Colonic mucosa (tissue), 4 donors: ENCODE measurements at regions not wholly inside any gene's neighbourhood (a gene's known extent, or its start where the extent isn't known, plus 50 kb on each side); places are given as distances from the start of the nearest gene placed in this dataset.

Experiments
- DNase-seq: peaks from one replicate; pipeline ENCODE4 v3.0.0-alpha.2; 2020
- H3K27ac ChIP-seq: fragments of 200-600 bp; one replicate; pipeline ENCODE4 v1.8.0; 2021
- H3K27me3 ChIP-seq: fragments of 200-600 bp; one replicate; pipeline ENCODE4 v1.8.0; 2021
- H3K36me3 ChIP-seq: fragments of 200-600 bp; one replicate; pipeline ENCODE4 v1.8.0; 2021
- H3K4me1 ChIP-seq: fragments of 200-600 bp; one replicate; pipeline ENCODE4 v1.8.0; 2021; ENCODE audit warnings: mild to moderate bottlenecking
- H3K4me3 ChIP-seq: fragments of 200-600 bp; one replicate; pipeline ENCODE4 v1.8.0; 2021
- H3K9ac ChIP-seq, 2 donors: one replicate each; pipeline ENCODE4 v1.7.0; 2013; ENCODE audit warnings: control low read depth in 2 of 2, low read depth in 2 of 2, low read length in 2 of 2
- H3K9me3 ChIP-seq: fragments of 200-600 bp; one replicate; pipeline ENCODE4 v1.8.0; 2021
- intact Hi-C: fragments of 100-400 bp; cut with DNase I; formaldehyde crosslinking; loops from one replicate; pipeline ENCODE4 v1.14.1; 2022
- TF ChIP-seq, protein P1 (sequence below): fragments of 200-600 bp; IDR thresholded peaks from one replicate; pipeline ENCODE4 v1.8.0; 2022; ENCODE audit warnings: antibody characterized with exemption, mild to moderate bottlenecking
- donor health status: healthy.
- donor health status: DM: no; HTN: no; CAD: no.
- donor health status: DM: no; HTN: no; CAD: no.

DNA sequence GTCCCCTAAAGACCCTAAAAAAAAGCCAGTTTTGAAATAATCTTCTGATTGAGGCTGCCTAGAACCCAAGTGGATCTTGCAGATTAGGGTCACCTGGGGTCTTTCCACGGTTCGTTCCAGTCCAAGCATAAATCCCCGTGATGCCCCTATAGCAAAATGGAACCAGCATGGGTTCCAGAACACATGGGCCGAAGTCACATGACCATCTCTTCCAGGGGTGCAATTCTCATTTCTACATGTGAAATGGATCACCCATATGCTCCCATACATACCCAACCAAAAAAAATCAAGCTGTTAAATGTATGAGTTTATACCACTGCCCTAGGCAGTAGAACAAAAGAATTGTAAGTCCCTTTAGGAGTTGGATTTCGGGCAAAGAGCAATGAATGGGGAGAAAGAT, 245.4 kb downstream of the SKIDA1 start:
- Histone ChIP-seq H3K27ac (no peak overlapping the region), H3K36me3 (no peaks in the 10 kb centered on the region), H3K9ac (no peak overlapping the region), H3K9me3 (no peaks in the 10 kb centered on the region), H3K4me3 (no peak overlapping the region), H3K4me1 (no peaks in the 10 kb centered on the region), H3K27me3 (no peaks in the 10 kb centered on the region)
- intact Hi-C loops: no loop called here
- DNase-seq: no peak
- TF ChIP-seq, protein P1, sequence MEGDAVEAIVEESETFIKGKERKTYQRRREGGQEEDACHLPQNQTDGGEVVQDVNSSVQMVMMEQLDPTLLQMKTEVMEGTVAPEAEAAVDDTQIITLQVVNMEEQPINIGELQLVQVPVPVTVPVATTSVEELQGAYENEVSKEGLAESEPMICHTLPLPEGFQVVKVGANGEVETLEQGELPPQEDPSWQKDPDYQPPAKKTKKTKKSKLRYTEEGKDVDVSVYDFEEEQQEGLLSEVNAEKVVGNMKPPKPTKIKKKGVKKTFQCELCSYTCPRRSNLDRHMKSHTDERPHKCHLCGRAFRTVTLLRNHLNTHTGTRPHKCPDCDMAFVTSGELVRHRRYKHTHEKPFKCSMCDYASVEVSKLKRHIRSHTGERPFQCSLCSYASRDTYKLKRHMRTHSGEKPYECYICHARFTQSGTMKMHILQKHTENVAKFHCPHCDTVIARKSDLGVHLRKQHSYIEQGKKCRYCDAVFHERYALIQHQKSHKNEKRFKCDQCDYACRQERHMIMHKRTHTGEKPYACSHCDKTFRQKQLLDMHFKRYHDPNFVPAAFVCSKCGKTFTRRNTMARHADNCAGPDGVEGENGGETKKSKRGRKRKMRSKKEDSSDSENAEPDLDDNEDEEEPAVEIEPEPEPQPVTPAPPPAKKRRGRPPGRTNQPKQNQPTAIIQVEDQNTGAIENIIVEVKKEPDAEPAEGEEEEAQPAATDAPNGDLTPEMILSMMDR: no peak

- Histone ChIP-seq H3K9ac (no peak overlapping the region), H3K4me1 (no peaks in the 10 kb centered on the region), H3K4me3 (no peak overlapping the region), H3K9me3 (no peaks in the 10 kb centered on the region), H3K27ac (no peak overlapping the region), H3K36me3 (no peaks in the 10 kb centered on the region), H3K27me3 (no peaks in the 10 kb centered on the region)
- intact Hi-C loops: loop anchor here (5.0 to 10.0 kb wide), 2 partner anchors 216 to 678 kb away; no protein-coding TSS in a partner anchor
- DNase-seq: no peak
- TF ChIP-seq, protein P1: no peak
Observed at GRCh38 chr10:21279217-21279575, 246.3 kb downstream of the SKIDA1 start.

DNA sequence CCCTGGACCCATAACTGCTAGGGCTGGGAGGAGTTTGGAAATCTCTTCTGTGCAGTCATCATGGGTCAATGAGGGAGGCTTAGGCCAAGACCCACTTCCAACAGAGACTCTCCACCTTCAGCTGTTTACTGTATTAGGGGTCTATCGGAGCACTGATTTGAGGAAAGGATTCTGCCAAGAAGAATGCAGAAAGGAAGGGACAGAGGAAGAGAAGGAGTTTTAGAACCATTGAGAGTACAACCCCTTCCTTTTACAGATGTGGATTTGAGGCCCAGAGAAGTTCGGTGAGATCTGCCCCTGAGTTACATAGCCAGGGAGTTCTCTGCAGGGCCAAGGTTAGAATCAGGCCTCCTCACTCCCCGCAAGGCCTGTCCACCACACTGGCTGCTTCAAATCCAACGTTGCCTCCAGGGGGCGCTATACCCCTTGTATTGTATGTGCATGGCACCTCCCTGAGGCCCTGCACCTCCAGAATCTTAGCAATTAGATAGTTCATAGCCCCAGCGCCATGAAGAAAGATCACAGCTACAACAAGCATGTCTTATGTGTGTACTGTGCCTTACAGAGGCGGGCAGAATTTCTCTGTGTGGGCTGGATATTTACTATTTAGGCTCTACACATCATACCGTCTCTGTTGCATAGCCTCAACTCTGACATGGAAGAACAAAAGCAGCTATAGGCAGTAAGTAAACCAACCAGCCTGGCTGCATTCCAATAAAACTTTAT, 246.8 kb downstream of the SKIDA1 start:
- DNase-seq: peak; percentile 93
- Histone ChIP-seq H3K4me3 (no peak overlapping the region), H3K9ac (no peak overlapping the region), H3K4me1 (no peaks in the 10 kb centered on the region), H3K36me3 (no peaks in the 10 kb centered on the region), H3K9me3 (no peaks in the 10 kb centered on the region), H3K27ac (no peak overlapping the region), H3K27me3 (no peaks in the 10 kb centered on the region)
- TF ChIP-seq, protein P1: peak; percentile 66
- intact Hi-C loops: loop anchor here (5.0 to 10.0 kb wide), 2 partner anchors 216 to 679 kb away; no protein-coding TSS in a partner anchor

GRCh38 chr10:21273400-21273968, 252.0 kb downstream of the SKIDA1 start:
- TF ChIP-seq, protein P1: no peak
- Histone ChIP-seq H3K9me3 (no peaks in the 10 kb centered on the region), H3K4me1 (no peaks in the 10 kb centered on the region), H3K9ac (no peak overlapping the region), H3K27me3 (no peaks in the 10 kb centered on the region), H3K27ac (no peak overlapping the region), H3K4me3 (no peak overlapping the region), H3K36me3 (no peaks in the 10 kb centered on the region)
- DNase-seq: no peak
- intact Hi-C loops: loop anchor here (10.0 kb wide), 1 partner anchor 221 kb away; no protein-coding TSS in a partner anchor

DNA sequence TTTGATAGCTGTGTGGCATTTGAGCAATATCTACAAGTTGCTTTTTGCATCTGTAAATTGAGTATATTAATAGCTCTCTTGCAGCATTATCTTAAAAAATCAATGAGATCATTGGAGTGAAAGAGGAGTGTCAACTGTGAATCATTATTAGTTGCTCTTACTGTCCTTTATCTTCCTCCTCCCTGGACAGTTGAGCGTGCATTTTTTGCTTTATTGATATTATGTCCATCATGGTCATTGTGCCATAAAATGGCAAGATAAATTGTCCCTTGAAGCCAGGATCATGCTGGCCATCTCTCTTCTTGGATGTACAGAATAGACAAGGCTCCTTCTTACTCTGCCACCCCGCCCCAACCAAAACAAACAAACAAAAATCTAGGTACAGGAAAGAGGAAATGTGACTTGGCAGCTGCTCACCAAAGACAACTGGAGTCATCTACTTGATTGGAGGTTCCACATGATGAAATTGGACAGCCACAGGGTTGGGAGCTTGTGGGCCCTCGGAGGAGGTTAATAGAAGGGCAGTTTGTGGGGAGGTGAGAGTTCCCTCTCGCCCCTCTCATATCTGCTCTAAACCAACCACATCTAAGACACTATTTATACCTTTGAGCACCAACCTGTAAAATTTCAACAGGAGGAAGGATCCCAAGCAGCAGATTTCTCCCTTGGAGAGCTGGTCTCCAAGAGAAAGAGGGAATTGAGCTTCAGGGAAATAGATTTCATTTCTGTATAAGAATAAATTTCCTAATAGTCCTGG, 252.7 kb downstream of the SKIDA1 start:
- H3K9me3 ChIP-seq: no peaks in the 10 kb centered on the region
- intact Hi-C loops: loop anchor here (10.0 kb wide), 1 partner anchor 222 kb away; no protein-coding TSS in a partner anchor
- H3K36me3 ChIP-seq: no peaks in the 10 kb centered on the region
- H3K4me1 ChIP-seq: no peaks in the 10 kb centered on the region
- no peak for DNase-seq
- TF ChIP-seq, protein P1: no peak
- no peak overlapping the region for H3K4me3 ChIP-seq
- H3K27me3 ChIP-seq: no peaks in the 10 kb centered on the region
- no peak overlapping the region for H3K9ac ChIP-seq
- H3K27ac ChIP-seq: no peak overlapping the region
